Esophagus muscularis mucosa (tissue), 4 donors: ENCODE measurements at regions not wholly inside any gene's neighbourhood (a gene's known extent, or its start where the extent isn't known, plus 50 kb on each side); places are given as distances from the start of the nearest gene placed in this dataset.

Experiments
- EP300 ChIP-seq: sonication (generic); formaldehyde crosslinking; IDR thresholded peaks from one replicate; pipeline ENCODE4 v1.6.1; 2017; ENCODE audit warnings: antibody characterized with exemption
- POLR2A ChIP-seq: fragments of 450-650 bp; IDR thresholded peaks from one replicate; pipeline ENCODE4 v1.6.1; 2017; ENCODE audit warnings: antibody characterized with exemption, moderate library complexity, mild to moderate bottlenecking, low read depth
- POLR2AphosphoS5 ChIP-seq, 2 donors: sonication (generic); formaldehyde crosslinking; IDR thresholded peaks; one replicate each; pipeline ENCODE4 v1.6.1; 2017; ENCODE audit warnings: antibody characterized with exemption in 2 of 2
- TF ChIP-seq, protein P1 (sequence below), 3 experiments: fragments of 200-600 bp in 2 of 3; fragments of 450-650 bp in 1 of 3; sonication (generic) in 2 of 3; IDR thresholded peaks; one replicate each; pipeline ENCODE4 v1.5.1; 2017 to 2019; ENCODE audit warnings: antibody characterized with exemption in 3 of 3, mild to moderate bottlenecking in 2 of 3, moderate library complexity in 1 of 3

DNA sequence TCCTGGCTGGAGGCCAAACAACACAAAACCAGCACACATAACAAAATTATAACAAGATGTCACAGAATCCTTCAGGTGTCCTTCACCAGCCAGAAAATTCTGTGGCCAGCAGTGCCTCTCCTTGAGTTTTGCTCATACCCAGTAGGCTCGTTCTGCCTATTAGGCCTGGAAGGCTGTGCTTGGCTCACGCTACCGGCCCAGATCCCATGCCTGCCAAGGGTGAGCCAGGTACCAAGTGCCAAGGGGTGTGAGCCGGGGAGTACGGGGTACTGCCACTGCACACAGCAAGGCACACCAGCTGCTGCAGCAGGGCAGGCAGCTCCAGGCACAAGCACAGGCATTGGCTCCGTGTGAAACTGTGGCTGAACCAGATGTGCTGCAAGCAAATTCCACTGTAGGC lies 1562.0 kb downstream of the REEP3 start:
- TF ChIP-seq, protein P1, sequence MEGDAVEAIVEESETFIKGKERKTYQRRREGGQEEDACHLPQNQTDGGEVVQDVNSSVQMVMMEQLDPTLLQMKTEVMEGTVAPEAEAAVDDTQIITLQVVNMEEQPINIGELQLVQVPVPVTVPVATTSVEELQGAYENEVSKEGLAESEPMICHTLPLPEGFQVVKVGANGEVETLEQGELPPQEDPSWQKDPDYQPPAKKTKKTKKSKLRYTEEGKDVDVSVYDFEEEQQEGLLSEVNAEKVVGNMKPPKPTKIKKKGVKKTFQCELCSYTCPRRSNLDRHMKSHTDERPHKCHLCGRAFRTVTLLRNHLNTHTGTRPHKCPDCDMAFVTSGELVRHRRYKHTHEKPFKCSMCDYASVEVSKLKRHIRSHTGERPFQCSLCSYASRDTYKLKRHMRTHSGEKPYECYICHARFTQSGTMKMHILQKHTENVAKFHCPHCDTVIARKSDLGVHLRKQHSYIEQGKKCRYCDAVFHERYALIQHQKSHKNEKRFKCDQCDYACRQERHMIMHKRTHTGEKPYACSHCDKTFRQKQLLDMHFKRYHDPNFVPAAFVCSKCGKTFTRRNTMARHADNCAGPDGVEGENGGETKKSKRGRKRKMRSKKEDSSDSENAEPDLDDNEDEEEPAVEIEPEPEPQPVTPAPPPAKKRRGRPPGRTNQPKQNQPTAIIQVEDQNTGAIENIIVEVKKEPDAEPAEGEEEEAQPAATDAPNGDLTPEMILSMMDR (IDR thresholded peaks at IDR 0.05), result no peak
- TF ChIP-seq POLR2A (no peak), POLR2AphosphoS5 (IDR thresholded peaks at IDR 0.05) (no peak), EP300 (no peak)
